Vagina (tissue), 2 donors: ENCODE measurements at regions not wholly inside any gene's neighbourhood (a gene's known extent, or its start where the extent isn't known, plus 50 kb on each side); places are given as distances from the start of the nearest gene placed in this dataset.

ENCODE experiments used
- CTCF ChIP-seq, 3 experiments: fragments of 450-650 bp in 2 of 3; fragments of 200-600 bp in 1 of 3; sonication (generic) in 1 of 3; IDR thresholded peaks; one replicate each; pipeline ENCODE4 v1.5.1; 2017 to 2019; ENCODE audit warnings: antibody characterized with exemption in 3 of 3, mild to moderate bottlenecking in 2 of 3, moderate library complexity in 2 of 3
- POLR2A ChIP-seq, 2 donors: fragments of 450-650 bp; IDR thresholded peaks; one replicate each; pipeline ENCODE4 v1.6.1; 2017; ENCODE audit warnings: antibody characterized with exemption in 2 of 2, mild to moderate bottlenecking in 2 of 2, moderate library complexity in 2 of 2
- POLR2AphosphoS5 ChIP-seq, 2 donors: sonication (generic); formaldehyde crosslinking; IDR thresholded peaks; one replicate each; pipeline ENCODE4 v1.9.0; 2017; ENCODE audit warnings: antibody characterized with exemption in 2 of 2, mild to moderate bottlenecking in 2 of 2, low read depth in 1 of 2; ENCODE audit not compliant: insufficient read depth in 1 of 2

GRCh38 chr15:68488966-68489365 is 57.0 kb upstream of the ITGA11 start:
- TF ChIP-seq POLR2A (IDR thresholded peaks at IDR 0.05) (no peak), CTCF (IDR thresholded peaks at IDR 0.05) (no peak), POLR2AphosphoS5 (IDR thresholded peaks at IDR 0.05; ENCODE audit: insufficient read depth in 1 of 2, low read depth in 1 of 2) (no peak)
